GM10266 (cell line): ENCODE measurements at regions not wholly inside any gene's neighbourhood (a gene's known extent, or its start where the extent isn't known, plus 50 kb on each side); places are given as distances from the start of the nearest gene placed in this dataset.

Experiments
- DNase-seq: peaks from one replicate; pipeline ENCODE4 v3.0.0; 2012; ENCODE audit errors: extremely low spot score
- CTCF ChIP-seq: IDR thresholded peaks from 2 replicates; pipeline ENCODE4 v1.5.1; 2012; ENCODE audit warnings: mild to moderate bottlenecking, low read depth; ENCODE audit not compliant: control insufficient read depth, insufficient read depth; ENCODE audit errors: missing control alignments

DNA sequence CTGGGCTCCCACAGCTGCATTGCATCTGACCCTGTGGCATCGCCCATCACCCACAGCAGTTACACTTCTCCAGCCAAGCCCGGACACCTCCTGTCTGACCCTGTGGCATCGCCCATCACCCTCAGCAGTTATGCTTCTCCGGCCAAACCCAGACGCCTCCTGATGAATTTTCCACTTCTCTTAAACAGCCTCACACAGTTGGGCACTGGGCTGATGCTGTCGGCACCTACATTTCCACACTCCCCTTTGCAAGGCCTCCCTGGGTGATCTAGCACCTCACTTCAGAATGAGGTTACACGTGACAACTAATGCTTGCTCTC is 175.2 kb upstream of the ARID1B start:
- no peak for DNase-seq
- no peak for TF ChIP-seq CTCF

DNA sequence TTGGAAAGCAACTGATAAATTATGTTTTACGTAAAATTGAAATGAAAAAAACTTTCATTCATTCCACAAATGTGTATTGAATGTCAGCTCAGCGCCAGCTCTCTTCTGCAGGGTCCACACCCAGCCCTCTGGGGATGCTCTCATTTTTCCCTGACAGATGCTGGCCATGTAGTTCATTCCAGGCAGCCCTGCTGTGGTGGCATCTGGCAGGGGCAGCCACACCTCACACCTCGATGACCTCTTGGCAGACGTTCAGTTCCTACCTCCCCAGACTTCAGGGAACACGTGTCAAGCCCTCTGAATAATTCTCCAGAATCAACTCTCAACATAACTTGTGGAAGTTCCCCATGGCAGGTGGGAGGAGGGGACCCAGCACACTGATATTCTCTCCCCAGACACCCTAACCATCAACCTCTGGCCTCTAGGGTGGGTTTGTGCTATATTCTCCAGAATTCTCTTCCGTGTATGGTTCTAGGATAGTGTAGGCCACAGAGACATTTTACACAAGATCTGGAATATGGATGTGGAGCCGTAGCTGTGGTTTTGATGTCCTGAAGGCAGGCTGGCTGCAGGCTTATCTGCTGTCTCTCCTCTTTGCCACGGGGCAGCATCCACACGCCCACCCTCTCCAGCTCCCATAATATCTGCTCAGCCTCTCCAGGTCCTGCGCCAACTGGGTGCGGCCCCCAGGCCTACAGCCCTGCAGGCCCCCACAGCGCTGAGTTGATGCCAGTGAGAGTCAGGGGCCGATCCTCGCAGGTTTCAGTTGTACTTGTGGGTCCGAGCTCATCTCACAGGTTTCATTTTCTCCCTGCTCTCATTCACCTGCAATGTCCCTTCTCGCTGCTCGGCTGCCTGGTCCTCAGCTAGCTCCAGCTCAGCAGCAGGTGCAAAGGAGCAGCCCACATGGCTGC is 175.8 kb upstream of the ARID1B start:
- no peak for DNase-seq
- TF ChIP-seq CTCF = no peak

DNA sequence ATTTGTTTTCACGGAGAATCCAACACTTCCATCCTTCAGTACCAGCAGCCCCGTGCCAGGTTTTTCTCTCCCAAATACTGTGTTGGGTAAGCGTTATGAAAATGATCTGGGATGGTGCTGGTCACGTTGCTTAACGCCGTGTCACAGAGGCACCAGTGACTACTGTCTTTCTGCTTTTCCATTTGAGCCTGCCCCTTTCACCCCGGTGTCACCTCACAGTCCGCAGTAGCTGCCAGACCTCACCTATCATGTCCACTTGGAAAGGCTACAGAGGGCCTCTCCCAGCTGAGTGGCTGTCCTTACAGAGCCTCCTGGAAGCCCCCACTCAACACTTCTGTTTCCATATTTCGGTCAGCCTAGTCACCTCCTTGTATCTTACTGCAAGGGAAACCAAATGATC is 176.5 kb upstream of the ARID1B start:
- DNase-seq = no peak
- no peak for TF ChIP-seq CTCF

GRCh38 chr6:156599978-156600590 is 177.1 kb upstream of the ARID1B start:
- DNase-seq = no peak
- no peak for TF ChIP-seq CTCF

DNA sequence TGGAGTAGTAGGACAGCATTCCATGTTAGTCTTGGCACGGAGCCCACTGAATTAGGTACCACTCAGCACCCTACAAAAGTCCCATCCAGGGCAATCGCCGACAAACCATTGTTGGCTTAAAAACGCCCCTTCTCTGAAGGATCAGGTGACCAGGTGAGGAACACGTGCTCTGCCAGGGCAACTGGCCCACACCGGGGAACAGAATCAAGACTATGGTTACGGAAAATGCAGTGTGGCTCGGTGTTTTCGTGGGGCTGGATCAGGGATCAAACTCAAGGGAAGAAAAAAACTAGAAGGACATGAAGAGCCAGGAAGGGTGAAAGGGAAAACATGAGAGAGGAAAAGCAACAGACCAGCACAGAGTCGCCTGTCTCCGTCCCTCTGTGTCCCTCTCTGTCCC is 177.8 kb upstream of the ARID1B start:
- no peak for TF ChIP-seq CTCF

DNA sequence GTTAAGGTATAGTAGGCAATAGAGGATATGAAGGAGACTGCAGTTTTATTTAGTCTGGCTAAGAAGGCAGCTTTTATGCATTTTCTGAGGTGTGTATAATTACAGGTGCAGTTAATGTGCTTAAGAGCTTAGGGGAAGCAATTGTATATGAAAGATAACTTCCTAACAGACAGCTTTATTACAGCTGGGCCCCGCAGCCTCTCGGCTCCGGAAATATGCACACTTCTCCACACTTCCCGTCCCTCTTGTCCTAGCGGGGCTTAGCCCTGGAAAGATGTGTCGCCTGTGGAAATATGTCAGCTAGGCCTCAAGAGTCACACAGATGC is 178.4 kb upstream of the ARID1B start:
- no peak for DNase-seq
- no peak for TF ChIP-seq CTCF

More for the DNA sequence above, 177.8 kb upstream of the ARID1B start:
- DNase-seq = no peak
